Posterior vena cava (tissue), 2 donors: ENCODE measurements at regions not wholly inside any gene's neighbourhood (a gene's known extent, or its start where the extent isn't known, plus 50 kb on each side); places are given as distances from the start of the nearest gene placed in this dataset.
"Not testable (repeated sequence)": the region's sequence is repeated elsewhere in the genome, so short reads cannot be mapped to it uniquely, and the experiment has no call there.

ENCODE experiments used
- DNase-seq: peaks from one replicate; pipeline ENCODE4 v3.0.0-alpha.2; 2020; ENCODE audit warnings: low spot score
- intact Hi-C, 2 donors: fragments of 100-400 bp; cut with DNase I; formaldehyde crosslinking; loops; one replicate each; pipeline versions ENCODE4 v1.14.1 to v1.14.2; 2022 to 2023
- donor health status: DM: yes; HTN: yes; CAD: no.
- donor health status: DM: yes; HTN: yes; CAD: no.

DNA sequence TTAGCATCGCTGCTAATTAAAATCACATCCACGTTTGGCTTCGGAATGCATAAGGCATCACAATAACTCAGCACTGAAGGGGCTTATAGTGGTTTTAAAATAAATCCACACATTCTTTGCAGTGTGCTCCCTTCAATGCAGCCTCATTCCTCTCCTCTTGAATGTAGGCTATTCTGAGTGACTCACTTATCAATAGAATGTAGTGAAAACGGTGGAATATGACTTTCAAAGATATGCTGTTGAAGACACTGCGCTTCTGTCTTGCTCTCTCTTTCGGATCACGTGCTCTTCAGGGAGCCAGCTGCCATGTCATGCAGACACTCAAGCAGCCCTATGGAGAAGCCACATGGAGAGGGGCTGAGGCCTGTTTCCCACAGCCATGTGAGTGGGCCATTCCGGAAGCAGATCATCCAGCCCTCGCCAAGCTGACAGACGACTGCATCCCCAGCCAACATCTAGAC, 87.4 kb downstream of the CRYGS start:
- no peak for DNase-seq
- intact Hi-C loops = no loop called here

DNA sequence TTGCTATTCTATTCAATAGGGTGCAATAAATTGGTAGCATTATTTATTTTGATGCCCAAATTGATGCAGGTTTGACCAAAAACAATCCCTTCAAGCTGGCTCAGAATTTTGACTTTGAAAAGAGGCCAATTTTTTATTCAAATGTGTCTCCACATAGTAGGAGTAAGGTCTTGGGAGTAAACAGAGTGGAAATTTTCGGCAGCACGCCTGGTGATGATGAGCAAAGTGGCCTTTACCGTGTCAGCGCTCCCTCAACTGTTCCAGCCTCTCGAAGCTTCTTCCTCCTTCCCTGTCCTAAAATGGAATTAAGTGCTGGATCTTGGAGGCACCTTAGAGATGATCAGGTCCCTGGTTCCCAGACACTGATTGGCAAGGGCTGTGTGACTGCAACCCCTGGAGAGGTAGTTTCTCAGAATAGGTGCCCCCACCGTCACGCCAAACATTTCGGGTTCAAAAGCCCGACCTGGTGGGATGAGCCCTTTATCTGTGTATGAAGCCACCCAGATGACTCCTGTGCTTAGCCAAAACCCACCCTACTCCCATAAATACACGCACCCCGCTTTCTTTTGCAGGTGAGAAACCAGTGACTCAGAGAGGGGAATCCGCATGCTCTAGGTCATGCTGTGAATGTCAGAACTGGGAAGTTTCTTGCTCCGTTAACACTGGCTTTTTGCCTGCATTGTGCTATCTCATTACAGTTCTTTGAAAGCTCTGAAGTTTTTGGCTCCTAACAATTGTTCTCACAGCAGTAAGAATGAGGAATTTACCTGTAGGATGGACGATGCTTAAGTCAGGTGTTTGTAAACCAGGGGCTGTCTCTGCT, 89.1 kb downstream of the CRYGS start:
- intact Hi-C loops = no loop called here
- no peak for DNase-seq

DNA sequence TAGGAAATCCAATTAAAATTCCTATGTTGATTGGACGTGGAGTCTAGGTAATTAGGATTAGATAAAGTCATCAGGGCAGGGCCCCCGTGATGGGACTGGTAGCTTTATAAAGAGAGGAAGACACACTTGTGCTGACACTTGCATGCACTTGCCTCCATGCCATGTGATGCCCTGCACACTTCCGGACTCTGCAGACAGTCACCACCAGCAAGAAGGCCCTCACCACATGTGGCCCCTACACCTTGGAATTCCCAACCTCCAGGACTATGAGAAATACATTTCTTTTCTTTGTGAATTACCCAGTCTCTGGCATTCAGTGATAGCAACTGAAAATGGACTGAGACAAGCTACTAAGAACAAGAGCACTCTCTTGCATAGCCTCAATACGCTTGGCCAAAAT, 90.6 kb downstream of the CRYGS start:
- no peak for DNase-seq
- intact Hi-C loops = no loop called here

DNA sequence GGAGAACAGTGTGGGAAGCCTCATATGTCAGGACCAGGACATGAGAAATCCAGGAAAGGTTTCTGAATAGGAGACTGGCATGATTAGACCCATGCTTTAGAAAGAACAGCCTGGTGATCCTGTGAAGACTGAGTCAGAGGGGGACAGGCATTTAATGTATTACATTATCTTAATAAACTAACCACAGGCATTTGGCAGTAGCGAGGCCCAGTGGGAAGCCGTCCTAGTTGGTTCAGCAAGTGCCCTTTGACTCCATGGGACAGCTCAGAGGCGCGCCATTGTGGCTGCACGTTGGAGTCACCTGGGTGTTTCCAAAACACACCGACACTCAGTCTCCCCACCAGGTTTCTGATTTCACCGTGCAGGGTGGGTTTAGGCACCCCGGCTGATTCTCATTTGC, 90.5 kb upstream of the DGKG start:
- no peak for DNase-seq
- intact Hi-C loops = no loop called here

DNA sequence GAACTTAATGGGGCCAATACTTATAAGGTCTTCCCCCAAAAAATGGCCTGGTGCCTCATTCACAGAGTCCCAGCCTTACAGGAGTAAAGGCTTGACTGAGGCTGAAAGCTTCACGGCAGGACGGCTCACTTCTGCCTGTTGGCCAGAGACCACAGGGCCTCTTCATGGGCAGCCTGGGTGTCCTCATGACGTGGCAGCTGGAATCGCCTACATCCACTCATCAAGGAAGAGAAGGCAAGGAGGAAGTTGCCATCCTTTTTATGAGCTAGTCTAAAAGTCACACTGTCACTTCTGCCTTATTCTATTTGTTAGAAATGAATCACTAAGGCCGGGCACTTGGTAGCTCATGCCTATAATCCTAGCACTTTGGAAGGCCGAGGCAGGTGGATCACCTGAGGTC, 89.3 kb upstream of the DGKG start:
- intact Hi-C loops = no loop called here
- no peak for DNase-seq

DNA sequence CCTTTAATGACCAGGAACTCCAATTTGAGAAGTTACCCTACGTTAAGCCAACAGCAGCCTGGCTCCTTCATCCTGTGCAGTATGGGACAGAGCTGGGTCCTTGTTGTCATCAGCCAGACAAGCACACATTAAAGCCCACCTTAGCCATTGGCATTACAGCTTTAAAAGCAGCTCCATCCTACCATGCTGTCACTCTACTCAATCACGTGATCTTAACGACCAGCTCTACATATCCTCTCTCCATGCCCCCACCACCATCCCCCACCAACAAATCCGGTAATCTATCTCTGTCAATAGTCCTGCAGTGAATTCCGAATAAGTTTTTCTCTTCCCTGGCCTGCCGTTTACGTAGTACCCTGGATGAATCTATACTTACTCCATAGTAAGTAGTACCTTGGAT, 82.9 kb upstream of the DGKG start:
- no peak for DNase-seq
- intact Hi-C loops = no loop called here

DNA sequence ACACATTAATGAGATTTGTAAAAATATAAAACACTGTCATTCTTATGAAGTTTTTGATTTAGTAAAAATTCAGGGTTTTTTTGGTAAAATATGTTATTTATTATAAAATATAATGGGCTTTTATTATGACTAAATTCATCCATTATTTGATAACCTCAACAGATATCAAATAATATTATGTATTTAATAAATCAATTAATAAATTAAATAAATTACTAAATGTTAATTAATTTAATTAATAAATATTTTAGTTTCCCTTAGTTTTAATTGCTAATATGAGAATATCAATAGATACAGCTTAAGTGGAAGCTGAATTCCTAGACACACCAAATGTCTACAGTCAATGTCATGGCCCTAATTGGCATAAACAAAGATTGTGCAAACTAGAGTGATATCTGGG, 82.3 kb upstream of the DGKG start:
- no peak for DNase-seq
- intact Hi-C loops = no loop called here

DNA sequence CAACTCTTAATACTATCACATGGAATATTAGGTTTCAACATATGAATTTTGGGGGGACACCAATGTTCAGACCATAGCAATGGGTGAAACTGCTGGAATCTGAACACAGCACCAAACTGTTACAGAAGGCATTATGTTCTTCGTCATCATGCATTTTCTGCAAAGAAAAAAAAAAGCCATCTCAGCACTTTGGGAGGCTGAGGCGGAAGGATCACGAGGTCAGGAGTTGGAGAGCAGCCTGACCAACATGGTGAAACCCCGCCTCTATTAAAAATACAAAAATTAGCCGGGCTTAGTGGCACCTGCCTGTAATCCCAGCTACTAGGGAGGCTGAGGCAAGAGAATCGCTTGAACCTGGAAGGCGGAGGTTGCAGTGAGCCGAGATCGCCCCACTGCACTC, 80.9 kb upstream of the DGKG start:
- DNase-seq, intact Hi-C loops: not testable (repeated sequence)

DNA sequence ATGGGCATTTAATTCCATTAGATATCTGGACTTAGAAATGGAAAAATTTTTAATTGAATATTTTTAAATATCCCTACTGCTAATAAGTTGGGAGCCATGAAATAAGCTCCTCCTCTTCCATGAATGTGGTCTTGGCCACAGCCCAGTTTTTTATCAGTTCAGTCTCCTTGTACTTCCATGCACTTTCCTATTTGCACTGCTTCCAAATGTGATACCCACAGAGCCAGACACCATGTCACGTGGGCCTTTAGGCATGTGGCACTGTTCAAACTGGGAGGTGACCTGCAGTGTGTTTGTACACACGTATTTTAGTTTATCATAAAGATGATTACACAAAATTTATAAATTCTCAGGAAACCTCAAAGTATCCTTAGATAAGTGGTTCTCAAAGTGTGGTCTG, 80.1 kb upstream of the DGKG start:
- intact Hi-C loops = no loop called here
- no peak for DNase-seq

DNA sequence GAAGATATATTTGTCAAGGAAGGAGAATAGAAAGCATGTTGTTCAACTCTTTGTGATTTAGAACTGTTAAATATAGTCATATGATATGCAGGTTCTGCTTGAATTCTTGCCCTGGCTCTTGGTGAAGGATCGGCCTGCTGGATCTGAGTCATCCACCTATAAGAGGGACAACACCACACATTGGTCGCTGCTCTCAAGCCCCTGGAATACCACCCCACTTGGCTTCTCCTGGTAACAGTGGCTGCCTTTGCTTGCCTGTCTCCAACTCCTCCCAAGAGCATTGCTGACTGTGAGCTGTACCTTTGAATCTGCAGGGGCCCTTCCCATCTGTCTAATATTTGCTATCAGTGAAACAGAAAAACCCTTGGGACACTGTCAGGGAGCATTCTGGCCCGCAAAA, 78.9 kb upstream of the DGKG start:
- no peak for DNase-seq
- intact Hi-C loops = no loop called here

DNA sequence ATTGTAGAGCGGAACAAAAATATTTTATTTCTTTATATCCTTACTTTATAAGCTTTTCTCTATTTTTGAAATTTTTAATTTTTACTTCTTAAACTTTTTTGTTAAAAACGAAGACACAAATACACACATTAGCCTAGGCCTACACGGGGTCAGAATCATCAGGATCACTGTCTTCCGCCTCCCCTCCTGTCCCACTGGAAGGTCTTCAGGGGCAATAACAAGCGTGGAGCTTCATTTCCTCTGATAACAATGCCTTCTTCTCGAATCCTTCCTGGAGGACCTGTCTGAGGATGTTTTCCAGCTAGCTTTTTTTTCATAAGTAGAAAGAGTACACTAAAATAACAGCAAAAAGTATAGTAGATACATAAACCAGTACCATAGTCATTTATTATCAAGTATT, 77.7 kb upstream of the DGKG start:
- intact Hi-C loops = no loop called here
- DNase-seq = no peak

DNA sequence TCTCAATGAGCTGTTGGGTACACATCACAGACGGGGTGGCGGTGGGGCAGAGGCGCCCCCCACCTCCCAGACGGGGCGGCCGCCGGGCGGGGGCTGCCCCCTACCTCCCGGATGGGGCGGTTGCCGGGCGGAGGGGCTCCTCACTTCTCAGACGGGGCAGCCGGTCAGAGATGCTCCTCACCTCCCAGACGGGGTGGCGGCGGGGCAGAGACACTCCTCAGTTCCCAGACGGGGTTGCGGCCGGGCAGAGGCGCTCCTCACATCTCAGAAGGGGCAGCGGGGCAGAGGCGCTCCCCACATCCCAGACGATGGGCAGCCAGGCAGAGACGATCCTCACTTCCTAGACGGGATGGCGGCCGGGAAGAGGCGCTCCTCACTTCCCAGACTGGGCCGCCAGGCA, 73.3 kb upstream of the DGKG start:
- DNase-seq, intact Hi-C loops: not testable (repeated sequence)

DNA sequence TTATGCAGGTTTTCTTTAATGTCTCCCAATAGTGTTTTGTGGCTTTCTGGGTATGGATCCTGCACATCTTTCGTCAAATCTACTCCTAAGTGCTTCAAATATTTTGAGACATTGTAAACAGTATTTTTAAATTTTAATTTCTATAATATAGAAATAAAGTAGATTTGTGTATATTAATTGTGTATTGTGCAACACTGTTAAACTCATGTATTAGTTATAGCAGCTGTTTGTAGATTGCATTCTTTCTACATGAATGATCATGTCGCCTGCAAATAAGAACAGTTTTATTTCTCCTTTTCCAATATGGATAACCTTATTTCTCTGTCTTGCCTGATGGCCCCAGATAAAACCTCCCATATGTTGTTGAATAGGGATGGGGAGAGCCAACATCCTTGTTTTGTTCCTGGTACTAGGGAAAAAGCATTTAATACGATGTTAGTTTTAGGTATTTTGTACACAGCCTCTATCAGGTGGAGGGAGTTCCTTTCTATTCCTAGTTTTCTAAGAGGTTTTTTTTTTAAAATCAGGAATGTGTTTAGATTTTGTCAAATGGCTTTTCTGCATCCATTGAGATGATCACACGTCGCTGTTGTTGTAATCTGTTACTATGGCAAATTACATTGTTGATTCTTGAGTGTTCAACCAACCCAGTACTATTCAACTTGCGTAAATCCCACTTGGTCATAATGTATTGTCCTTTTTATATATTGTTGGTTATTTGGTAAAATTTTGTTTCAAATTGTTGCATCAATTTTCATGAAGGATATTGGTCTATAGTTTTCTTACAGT, 71.1 kb upstream of the DGKG start:
- intact Hi-C loops = no loop called here
- no peak for DNase-seq

DNA sequence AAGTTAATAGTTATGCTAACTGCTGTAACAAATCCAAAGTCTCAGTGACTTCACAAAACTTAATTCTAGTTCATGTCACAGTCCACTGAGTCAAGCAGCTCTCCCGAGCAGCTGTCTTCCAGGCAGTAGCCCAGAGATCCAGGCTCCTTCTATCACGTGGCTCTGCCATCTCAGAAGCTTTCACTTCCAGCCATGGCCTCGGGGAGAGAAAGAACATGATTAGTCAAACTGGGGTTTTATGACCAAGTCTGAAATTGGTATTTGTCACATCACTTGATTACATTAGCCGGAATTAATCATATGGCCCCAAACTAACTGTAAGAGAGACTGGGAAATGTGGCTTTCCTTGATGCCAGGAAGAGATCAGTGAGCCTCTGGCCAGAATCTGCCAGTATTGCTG, 70.2 kb upstream of the DGKG start:
- DNase-seq = no peak
- intact Hi-C loops = no loop called here

DNA sequence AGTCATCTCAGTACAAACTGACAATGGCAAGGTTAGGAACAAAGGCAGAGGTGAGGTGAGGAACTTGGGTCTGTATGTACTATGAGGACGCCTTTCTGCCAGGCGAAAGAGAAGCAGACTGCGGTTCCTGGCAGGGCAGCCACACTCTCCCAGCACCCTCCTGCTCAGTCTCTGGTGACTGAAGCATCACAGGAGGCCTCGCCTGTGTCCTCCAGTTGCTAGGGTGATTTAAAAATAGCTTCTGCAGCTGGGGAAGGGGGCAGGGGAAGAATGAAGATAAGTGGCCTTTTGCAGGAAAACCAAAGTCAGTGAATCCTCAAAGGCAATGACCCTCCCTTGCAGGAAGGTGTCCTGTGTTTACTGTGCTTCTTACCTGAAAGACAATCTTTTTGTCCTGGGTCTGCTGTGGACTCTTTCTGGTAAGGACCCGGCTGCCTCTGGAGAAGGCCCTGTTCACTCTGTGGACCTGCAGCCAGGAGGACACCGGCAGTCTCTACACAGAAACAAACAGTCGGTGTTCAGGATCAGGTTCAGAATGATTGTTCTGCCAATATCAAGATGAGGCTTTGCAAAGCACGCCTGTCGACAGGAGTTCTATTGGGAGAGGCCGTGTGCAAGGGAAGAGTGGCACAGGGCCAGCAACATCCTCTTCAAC, 65.7 kb upstream of the DGKG start:
- intact Hi-C loops = no loop called here
- no peak for DNase-seq

DNA sequence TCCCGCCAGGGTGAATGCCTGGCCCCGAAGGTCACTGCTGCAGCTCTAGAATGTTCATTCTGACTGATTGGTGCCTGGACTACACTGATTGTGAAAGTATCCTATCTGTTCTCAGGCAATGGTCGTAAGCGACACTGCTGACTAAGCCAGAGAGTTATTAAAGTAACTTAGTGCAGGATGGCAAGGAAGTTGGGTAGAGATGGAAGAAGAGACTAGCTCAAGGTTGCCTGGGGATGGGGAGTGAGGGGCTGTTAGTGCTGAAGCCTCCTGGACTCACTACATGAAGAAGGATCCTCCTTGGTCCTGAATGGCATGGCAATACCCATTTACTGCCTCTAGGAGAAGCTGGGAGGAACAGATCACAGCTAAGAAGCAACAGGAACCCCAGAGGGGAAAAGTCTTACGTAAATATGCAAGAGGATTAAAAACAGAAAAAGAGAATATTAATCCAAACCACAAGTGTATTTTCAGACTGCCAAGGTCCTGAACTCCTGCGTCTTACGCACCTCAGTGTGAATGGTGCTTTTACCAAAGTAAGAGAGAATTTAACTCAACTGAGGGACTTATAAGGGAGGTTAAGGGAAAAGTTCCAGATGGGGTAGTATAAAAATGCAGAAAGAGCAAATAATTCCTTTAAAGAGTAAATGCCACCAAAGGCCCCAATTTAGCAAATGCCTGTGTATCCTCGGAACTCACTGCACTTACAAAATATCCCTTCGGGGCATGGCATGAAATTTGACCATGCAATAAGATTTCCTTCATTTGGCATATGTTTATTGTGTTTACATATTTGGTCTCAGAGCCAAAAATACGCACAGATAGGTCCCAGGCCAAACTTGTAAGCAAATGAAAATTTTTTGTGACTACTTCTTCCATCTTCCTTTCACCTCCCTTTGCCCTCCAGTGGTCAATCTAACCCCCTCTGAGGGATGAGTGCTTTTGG, 64.0 kb upstream of the DGKG start:
- no peak for DNase-seq
- intact Hi-C loops = no loop called here

DNA sequence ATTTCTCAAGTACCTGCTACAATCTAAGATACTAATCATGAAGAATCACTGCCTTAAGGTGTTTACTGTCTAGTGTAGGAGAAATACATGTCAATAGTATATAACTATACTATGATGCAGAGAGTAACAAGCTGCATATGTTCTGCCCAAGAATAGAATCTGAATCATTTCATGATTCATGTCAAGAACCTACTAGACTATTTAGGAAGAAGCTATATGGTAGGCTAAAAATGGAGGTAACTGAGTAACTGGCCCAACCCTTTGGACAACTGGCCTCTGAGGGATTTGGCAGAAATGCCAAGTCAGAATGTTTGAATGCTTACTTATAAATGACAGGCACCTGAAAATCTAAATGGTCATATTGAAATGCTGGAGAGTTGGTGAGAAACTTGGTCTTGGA, 59.9 kb upstream of the DGKG start:
- intact Hi-C loops = no loop called here
- no peak for DNase-seq

DNA sequence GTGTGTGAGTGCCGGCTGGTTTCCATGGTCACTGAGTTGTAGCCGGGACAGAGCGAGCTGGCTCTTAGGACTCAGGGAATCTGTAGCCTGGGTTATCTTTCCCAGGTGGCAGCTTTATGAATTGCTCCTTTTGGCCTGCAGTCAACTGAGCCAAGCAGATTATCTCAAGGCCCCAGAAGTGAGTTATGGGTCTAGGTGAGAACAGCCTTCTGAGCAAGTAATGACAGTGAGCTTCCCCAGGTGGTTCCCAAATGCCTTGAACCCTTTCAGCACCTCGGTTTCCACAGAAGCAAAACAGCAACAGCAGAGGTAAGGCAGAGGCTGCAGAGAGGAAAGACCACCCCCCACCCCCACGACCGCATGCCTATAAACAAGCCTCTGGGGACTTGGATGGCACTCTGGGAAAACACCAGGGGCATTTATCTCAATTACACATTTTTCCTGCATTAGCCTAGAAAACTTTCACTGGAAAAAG, 56.7 kb upstream of the DGKG start:
- intact Hi-C loops = loop anchor here in 1 of 2 donors (5.0 kb wide), 1 partner anchor 56 kb away; the partner anchor contains the start of gene DGKG
- no peak for DNase-seq

DNA sequence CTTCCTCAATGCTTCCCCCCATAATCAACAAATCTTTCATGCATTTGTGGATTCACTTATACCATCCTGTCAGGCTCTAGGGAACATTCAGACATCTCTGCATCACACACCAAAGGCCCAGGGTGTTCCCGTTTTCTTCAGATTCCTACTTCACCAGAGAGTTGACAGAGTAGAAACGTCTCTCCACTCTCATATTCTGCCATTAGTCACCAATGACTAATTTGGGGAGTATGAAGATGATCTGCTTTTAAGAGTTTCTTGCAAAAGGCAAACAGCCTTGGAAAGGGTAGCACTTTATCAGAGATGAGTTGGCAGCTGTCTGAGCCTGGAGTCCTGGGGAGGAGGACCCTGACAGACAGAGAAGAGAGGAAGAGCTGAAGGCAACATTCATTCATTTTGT, 55.8 kb upstream of the DGKG start:
- DNase-seq = no peak
- intact Hi-C loops = loop anchor here in 1 of 2 donors (5.0 kb wide), 1 partner anchor 55 kb away; the partner anchor contains the start of gene DGKG
